Activated naive CD8-positive, alpha-beta T cell (primary cell): ENCODE measurements at regions not wholly inside any gene's neighbourhood (a gene's known extent, or its start where the extent isn't known, plus 50 kb on each side); places are given as distances from the start of the nearest gene placed in this dataset.

Source experiments
- H3K27ac Mint-ChIP-seq: one replicate; pipeline ENCODE4 v1.8.0; 2021; ENCODE audit warnings: mixed read lengths
- H3K27me3 Mint-ChIP-seq: one replicate; pipeline ENCODE4 v1.8.0; 2021; ENCODE audit warnings: mixed read lengths
- H3K36me3 Mint-ChIP-seq: one replicate; pipeline ENCODE4 v1.8.0; 2021; ENCODE audit warnings: mixed read lengths
- H3K4me1 Mint-ChIP-seq: one replicate; pipeline ENCODE4 v1.8.0; 2021; ENCODE audit warnings: low read depth, mixed read lengths
- H3K4me3 Mint-ChIP-seq: one replicate; pipeline ENCODE4 v1.8.0; 2021; ENCODE audit warnings: mild to moderate bottlenecking, mixed read lengths
- H3K9me3 Mint-ChIP-seq: one replicate; pipeline ENCODE4 v1.8.0; 2021; ENCODE audit warnings: low read depth, mixed read lengths

DNA sequence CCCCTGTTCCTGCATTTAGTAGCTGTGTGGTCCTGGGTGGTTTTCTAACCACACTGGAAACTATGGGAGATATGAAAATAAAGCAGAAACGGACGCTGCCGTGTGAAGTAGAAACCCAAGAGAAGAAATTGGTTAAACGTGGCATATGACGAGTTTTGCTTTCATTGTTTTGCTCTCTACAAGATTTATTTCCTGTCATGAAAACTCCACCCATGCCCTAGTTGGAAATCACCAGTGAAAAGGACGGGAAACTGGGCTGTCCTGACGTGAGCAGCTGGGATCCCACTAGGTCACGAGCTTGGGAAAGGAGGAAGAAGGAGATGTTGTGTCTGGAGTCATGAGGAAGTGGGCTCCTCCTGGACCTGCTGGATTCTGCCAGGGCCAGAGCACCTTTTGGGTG, 120.8 kb upstream of the GADD45A start:
- H3K4me1 Mint-ChIP-seq: no peaks in the 10 kb centered on the region
- no peak overlapping the region for H3K4me3 Mint-ChIP-seq
- no peaks in the 10 kb centered on the region for H3K27me3 Mint-ChIP-seq
- no peak overlapping the region for H3K27ac Mint-ChIP-seq
- H3K36me3 Mint-ChIP-seq: no peaks in the 10 kb centered on the region
- no peaks in the 10 kb centered on the region for H3K9me3 Mint-ChIP-seq

DNA sequence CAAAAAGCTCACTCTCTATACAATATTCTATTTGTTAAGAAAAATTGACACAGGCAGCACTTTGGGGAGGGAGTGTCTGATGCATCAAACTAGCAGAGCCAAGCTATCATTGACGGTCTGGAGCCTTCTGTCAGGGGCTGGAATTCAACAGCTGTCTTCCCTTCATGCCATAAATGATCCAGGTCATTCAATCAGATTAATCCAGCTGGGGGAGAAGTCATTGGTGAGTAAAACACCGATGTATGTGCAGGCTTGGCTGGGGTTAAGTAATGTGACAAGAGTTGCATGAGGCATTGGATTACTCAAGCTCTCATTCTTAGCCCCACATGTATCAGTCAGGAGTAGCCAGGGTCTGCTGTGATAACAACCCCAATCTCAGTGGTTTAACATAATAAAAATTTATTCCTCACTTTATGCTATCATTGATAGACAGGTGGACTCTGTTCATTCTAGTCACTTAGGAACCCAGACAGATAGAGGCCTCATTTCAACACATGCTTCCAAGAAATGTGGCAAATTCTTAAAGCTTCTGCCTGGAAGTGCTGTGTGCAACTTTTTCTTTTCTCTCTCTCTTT, 118.1 kb upstream of the GADD45A start:
- Mint-ChIP-seq H3K4me1 (no peaks in the 10 kb centered on the region), H3K27ac (no peak overlapping the region), H3K27me3 (no peaks in the 10 kb centered on the region), H3K36me3 (no peaks in the 10 kb centered on the region), H3K9me3 (no peaks in the 10 kb centered on the region), H3K4me3 (no peak overlapping the region)

DNA sequence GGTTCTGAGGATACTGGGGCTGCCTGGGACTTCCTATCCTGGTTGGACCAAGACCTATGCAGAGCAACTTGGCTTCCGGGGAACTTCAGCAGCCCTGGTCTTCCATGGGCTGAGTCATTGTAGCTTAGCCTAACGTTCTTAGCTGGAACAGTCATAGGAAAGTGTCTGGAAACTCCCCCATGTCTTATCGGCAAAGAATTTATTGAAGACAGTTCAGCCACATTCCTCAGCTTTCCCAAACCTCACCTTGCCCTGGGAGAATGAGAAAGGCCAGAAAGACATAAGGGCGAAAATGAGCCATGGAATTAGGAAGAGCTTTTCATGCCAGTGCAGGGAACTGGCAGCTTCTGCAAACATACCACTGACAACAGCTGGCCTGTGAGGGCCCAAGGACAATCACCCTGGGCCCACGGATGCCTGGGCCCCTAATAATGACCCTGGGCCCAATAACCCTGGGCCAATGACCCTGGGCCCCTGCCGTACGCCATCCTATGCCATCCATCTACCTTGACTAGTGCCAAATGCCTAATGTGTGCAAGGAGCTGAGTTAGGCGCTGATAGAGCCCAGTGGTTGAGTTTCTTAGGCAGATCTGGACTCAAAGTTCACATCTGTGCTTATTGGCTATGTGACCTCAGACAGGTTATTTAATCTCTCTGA, 114.4 kb upstream of the GADD45A start:
- Mint-ChIP-seq H3K36me3 (no peaks in the 10 kb centered on the region), H3K27ac (no peak overlapping the region), H3K4me1 (no peaks in the 10 kb centered on the region), H3K27me3 (no peaks in the 10 kb centered on the region), H3K4me3 (no peak overlapping the region), H3K9me3 (no peaks in the 10 kb centered on the region)

DNA sequence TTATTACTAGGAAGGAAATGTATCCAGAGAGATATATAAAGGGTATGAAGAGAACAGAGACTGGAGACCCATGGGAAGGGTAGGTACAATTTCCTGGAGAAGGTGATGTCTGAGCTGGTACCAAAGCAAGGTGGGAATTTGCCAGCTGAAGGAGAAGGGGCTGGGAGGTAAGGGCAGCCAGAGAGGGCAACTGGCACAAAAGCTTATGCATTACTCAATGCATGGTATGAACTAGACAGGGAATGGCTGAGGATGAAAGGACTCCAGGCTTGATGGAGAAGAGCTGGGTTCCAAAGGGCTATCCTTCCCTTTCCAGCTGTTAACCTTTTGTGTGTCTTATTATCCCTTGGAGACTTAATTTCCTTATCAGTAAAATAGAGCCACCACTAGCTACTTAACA, 113.6 kb upstream of the GADD45A start:
- no peaks in the 10 kb centered on the region for H3K9me3 Mint-ChIP-seq
- no peak overlapping the region for H3K4me3 Mint-ChIP-seq
- H3K36me3 Mint-ChIP-seq: no peaks in the 10 kb centered on the region
- no peak overlapping the region for H3K27ac Mint-ChIP-seq
- no peaks in the 10 kb centered on the region for H3K4me1 Mint-ChIP-seq
- H3K27me3 Mint-ChIP-seq: no peaks in the 10 kb centered on the region

DNA sequence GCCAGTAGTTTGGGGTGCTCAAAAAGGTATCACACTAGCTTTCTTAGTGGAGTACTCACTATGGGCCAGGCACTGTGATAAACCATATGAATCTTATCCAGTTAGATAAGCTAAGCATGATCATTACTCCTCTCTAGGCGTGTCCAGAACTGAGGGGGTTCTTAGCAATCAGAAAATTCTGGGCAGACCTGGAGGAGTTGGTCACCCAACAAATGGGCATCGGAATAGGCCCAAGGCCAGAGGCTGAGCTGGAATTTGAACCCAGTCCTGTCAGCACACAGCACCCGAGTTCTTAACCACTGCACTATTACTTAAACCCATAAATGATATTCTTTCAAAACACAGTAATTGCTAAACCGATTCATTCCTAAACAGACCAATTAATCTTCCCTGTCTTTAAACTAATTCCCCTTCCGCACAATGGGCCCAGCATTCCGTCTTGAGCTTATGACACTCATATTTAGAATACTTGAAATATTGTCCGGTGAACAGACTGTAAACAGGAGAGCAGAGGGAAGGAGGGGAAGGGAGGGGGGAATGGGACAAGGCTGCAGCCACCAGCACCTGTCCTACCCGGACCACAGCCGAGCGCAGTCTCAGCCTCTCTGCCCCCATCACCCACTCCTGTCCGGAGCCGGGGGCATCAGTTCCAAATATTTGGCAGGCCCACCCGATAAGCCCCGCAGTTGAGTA, 113.0 kb upstream of the GADD45A start:
- Mint-ChIP-seq H3K36me3 (no peaks in the 10 kb centered on the region), H3K27ac (no peak overlapping the region), H3K9me3 (no peaks in the 10 kb centered on the region), H3K4me1 (no peaks in the 10 kb centered on the region), H3K4me3 (no peak overlapping the region), H3K27me3 (no peaks in the 10 kb centered on the region)

DNA sequence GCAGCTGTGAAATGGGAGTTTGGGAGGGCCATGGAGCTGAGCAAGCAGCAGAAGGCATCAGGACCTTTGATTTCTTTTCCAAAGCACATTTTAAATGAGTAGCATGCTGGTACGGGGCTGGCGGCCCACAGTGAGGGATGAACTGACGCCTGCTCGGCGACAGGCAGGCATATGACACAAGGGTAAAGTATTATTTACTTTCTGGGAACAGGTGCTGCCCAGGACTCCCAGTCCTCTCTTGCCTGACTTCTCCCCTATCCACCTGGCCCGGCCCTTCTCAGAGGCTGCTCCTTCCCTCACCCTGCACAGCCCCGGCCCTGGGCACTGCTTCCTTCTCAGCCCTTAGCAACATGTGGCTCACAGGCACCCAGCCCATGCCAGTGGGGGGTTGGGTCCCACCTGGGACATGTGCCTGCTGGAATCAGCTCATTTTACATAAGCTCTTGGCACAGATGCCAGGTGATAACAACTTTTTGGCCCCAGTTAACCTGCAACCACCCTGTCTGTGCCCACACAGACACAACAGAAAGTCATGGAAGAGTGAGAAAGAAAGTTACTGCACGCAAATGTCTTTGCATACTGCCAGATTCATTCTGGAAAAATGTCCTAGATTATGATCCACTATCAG, 112.3 kb upstream of the GADD45A start:
- H3K9me3 Mint-ChIP-seq: no peaks in the 10 kb centered on the region
- H3K4me3 Mint-ChIP-seq: no peak overlapping the region
- no peaks in the 10 kb centered on the region for H3K36me3 Mint-ChIP-seq
- no peaks in the 10 kb centered on the region for H3K4me1 Mint-ChIP-seq
- H3K27me3 Mint-ChIP-seq: no peaks in the 10 kb centered on the region
- no peak overlapping the region for H3K27ac Mint-ChIP-seq

DNA sequence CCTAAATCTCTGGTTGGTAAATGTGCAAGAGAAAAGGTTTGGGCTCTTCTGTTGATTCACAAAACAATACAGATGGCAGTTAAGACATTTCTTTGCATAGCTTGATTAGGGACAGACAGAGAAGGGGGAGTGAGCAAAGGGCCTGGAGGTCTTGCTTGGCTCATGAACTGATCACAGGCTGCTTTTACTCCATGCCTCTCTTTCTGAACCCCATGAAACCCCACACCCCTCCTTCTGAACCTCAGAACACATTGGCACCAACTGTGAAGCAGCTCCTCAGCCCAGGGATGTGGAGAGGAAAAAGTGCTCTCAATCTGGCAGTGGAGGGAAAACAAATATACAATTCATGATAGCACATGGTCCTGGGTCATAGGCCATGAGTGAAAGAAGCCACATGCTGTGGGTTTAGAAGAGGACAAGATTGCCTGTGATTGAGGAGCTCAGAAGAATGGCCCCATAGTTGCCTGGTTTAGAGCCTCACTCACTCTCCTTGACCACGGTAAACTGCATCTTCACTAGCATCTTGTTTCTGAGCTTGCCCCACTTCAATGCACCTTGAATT, 111.6 kb upstream of the GADD45A start:
- H3K4me1 Mint-ChIP-seq: no peaks in the 10 kb centered on the region

DNA sequence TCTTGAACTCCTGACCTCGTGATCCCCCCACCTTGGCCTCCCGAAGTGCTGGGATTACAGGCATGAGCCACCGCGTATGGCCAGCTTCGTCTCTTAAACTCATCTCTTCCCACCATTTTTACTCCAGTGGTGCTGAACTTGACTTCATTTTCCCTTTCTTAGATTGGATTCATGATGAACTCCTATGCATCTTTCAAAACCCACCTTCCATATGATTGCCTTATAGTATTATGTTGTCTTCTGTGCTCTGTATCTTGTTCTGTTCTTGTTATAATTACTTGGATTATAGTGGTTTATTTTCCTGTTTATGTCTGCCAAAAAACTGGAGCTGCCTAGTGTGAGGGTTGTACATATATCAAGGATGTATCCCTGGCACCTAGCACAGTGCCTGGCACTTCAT, 110.8 kb upstream of the GADD45A start:
- Mint-ChIP-seq H3K4me1 (no peaks in the 10 kb centered on the region), H3K9me3 (no peaks in the 10 kb centered on the region), H3K4me3 (no peak overlapping the region), H3K36me3 (no peaks in the 10 kb centered on the region), H3K27me3 (no peaks in the 10 kb centered on the region), H3K27ac (no peak overlapping the region)

More for the DNA sequence above, 111.6 kb upstream of the GADD45A start:
- no peak overlapping the region for H3K27ac Mint-ChIP-seq
- H3K9me3 Mint-ChIP-seq: no peaks in the 10 kb centered on the region
- H3K27me3 Mint-ChIP-seq: no peaks in the 10 kb centered on the region
- no peak overlapping the region for H3K4me3 Mint-ChIP-seq
- H3K36me3 Mint-ChIP-seq: no peaks in the 10 kb centered on the region

DNA sequence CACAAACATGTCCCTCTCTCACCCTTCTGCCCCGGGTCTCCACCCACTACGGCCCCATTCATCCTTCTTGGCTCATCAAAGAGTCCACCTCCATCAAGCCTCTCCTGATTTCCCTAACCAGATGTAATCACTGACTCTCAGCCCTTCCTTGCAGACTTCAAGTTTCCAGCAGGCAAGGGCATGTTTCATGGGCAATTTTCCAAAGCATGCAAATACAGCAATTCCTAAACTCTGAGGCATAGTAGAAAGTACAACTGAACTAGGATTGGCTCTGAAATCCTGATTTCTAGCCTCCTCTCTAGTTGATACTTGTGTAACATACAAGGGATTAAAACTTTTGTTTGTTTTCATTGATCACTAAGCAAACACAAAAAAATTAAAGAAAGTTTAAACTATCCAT, 109.1 kb upstream of the GADD45A start:
- Mint-ChIP-seq H3K4me3 (no peak overlapping the region), H3K36me3 (no peaks in the 10 kb centered on the region), H3K4me1 (no peaks in the 10 kb centered on the region), H3K9me3 (no peaks in the 10 kb centered on the region), H3K27ac (no peak overlapping the region), H3K27me3 (no peaks in the 10 kb centered on the region)

DNA sequence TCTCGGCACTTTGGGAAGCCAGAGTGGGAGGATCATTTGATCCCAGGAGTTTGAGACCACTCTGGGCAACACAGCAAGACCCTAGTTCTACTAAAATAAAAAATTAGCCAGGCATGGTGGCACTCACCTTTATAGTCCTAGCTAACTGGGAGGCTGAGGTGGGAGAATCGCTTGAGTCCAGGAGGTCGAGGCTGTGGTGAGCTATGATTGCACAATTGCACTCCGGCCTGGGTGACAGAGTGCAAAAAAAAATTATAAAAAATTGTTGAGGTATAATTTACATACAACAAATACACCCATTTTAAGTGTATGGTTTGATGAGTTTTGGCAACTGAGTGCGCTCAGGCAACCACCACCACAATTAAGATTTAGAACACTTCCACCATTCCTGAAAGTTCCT, 108.5 kb upstream of the GADD45A start:
- Mint-ChIP-seq H3K4me1 (no peaks in the 10 kb centered on the region), H3K9me3 (no peaks in the 10 kb centered on the region), H3K27me3 (no peaks in the 10 kb centered on the region), H3K27ac (no peak overlapping the region), H3K4me3 (no peak overlapping the region), H3K36me3 (no peaks in the 10 kb centered on the region)

DNA sequence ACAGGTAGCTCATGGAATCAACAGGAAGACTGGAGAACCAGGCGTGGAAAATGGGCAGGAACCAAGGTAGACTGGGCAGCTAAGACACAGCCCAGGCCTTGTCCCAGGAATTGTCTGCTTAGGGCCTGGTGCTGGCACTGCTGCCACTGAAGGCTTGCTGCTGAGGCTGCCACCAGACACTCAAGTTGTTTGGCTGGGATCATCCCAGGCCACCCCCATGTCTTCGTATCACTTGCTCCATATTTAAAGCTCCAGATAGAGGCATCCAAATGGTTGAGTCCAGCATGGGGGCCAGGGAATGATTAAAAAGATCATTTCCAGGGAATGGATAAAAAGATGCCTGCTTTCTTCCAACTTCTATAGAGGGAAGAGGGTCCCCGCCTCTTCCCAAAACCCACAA, 107.4 kb upstream of the GADD45A start:
- no peaks in the 10 kb centered on the region for H3K36me3 Mint-ChIP-seq
- H3K4me1 Mint-ChIP-seq: no peaks in the 10 kb centered on the region
- no peak overlapping the region for H3K27ac Mint-ChIP-seq
- no peaks in the 10 kb centered on the region for H3K9me3 Mint-ChIP-seq
- H3K4me3 Mint-ChIP-seq: no peak overlapping the region
- no peaks in the 10 kb centered on the region for H3K27me3 Mint-ChIP-seq

DNA sequence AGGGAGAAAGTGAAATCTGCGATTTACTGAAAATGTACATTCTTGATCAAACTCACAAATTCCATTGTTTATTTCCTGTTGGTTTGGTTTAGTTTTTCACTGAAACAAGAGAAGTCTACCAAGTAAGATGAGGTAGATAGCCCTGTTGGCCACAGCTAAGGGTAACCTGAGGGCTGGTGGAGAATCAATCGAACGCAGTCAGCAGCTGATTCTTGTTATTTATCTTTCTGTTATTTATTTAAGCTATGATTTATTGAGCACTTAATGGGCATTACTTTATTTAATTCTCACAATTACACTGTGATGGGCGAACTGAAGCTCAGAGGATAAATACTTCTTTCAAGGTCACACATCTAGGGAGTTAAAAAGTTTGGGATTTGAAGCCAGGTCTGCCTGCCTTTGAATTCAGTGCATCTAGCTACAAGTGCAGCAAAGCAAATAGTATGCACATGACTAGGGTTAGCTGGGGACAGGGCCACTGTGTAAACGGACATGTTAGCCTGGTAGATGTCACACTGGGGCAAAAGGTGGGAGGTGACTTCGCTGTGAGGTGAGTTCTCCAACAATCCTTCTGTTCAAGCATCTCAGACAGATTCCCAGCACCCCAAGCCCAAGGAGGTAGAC, 106.5 kb upstream of the GADD45A start:
- no peak overlapping the region for H3K4me3 Mint-ChIP-seq
- no peaks in the 10 kb centered on the region for H3K4me1 Mint-ChIP-seq
- H3K36me3 Mint-ChIP-seq: no peaks in the 10 kb centered on the region
- no peaks in the 10 kb centered on the region for H3K9me3 Mint-ChIP-seq
- H3K27ac Mint-ChIP-seq: no peak overlapping the region
- H3K27me3 Mint-ChIP-seq: no peaks in the 10 kb centered on the region

DNA sequence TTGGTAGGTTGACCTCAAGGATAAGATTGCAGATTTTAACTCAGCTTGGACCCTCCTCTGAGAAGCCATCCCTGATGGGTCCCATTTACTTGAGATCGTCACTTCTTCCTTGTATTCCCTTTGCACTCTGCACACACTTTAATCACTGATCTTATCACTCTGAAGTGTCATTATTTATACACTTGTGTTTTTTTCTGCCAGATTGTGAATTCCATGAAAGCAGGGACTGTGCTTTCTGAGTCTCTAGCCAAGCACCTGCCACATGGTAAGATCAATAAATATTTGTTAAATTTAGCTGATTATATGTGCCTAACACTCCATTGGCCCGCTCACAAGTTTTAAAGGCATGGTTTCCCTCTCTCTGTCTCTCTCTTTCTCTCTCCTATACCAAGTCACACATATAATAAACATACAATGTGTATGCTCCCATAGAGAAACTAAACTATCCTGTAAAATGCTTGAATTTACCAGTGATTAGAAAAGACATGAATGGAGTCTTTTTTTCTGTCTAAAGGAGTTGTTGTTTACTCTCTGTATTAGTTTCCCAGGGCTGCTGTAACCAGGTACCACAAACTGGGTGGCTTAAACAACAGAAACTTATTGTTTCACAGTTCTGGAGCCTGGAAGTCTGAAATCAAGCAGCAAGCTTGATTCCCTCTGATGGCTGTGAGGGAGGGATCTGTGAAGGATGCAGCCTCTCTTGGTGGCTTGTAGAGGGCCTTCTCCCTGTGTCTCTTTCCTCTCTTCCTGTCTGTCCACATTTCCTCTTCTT, 105.2 kb upstream of the GADD45A start:
- Mint-ChIP-seq H3K9me3 (no peaks in the 10 kb centered on the region), H3K4me3 (no peak overlapping the region), H3K27me3 (no peaks in the 10 kb centered on the region), H3K27ac (no peak overlapping the region), H3K36me3 (no peaks in the 10 kb centered on the region), H3K4me1 (no peaks in the 10 kb centered on the region)

DNA sequence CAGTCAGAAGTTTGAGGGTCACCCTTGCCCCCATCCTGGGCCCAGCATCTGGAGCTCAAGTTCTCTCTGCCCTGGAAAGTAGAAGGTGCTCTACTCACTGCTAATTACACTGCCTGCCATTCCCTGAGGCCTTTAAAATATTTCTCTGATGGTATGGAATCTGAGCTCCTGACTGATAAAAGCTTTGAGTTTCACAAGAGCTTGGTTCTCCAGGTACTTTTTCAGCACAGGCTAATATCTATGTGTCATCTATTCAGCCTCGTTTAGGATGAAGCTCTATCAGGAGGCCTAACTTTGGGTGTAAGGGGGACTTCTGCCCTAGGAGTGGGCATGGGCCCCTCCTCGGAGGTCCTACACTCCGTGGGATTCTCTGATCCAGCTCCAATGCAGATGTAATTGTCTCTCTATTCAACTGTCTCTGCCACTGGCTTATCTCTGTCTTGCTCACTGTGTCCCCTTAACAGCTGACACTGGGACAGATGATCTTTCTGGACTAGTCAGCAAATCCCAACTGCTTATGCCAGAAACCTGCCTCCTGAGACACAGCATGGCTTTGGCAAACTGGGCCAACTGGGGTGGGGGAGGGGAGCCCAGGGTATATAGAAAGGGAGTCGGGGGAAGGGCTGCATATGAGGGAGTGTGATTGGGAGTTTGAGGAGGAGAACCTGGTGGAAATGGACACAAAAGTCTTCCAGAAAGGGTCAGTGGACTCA, 104.2 kb upstream of the GADD45A start:
- Mint-ChIP-seq H3K4me1 (no peaks in the 10 kb centered on the region), H3K27ac (no peak overlapping the region), H3K36me3 (no peaks in the 10 kb centered on the region), H3K27me3 (no peaks in the 10 kb centered on the region), H3K4me3 (no peak overlapping the region), H3K9me3 (no peaks in the 10 kb centered on the region)
